Common myeloid progenitor, CD34-positive (primary cell): ENCODE measurements at regions not wholly inside any gene's neighbourhood (a gene's known extent, or its start where the extent isn't known, plus 50 kb on each side); places are given as distances from the start of the nearest gene placed in this dataset.

Experiments used
- CTCF ChIA-PET: fragments of 350-600 bp; sonication (Branson Sonifier 250); formaldehyde crosslinking; loops from one replicate; lab custom pipeline; 2021; ENCODE audit warnings: antibody characterized with exemption; lab: Charles Lee
- POLR2A ChIA-PET: fragments of 350-600 bp; sonication (Branson Sonifier 250); formaldehyde crosslinking; loops from one replicate; lab custom pipeline; 2021; ENCODE audit warnings: antibody characterized with exemption; lab: Charles Lee
- DNase-seq, 3 donors: peaks; one replicate each; pipeline versions ENCODE4 v3.0.0 to v3.0.0-alpha.2; 2013
- H3K27ac ChIP-seq, 2 experiments: 1 replicate in 1 of 2; 2 replicates in 1 of 2; pipeline ENCODE4 v1.7.0; 2013; ENCODE audit warnings: inconsistent platforms in 2 of 2, low read length in 2 of 2, mild to moderate bottlenecking in 2 of 2, low read depth in 1 of 2, moderate library complexity in 1 of 2; ENCODE audit not compliant: severe bottlenecking in 2 of 2, insufficient read depth in 1 of 2, poor library complexity in 1 of 2
- H3K27me3 ChIP-seq, 5 experiments: replicated peaks in 2 of 5; 1 replicate in 3 of 5; 2 replicates in 2 of 5; pipeline versions ENCODE4 v1.6.1 to v1.7.0; 2013; ENCODE audit warnings: low read length in 4 of 5, mild to moderate bottlenecking in 2 of 5, moderate library complexity in 2 of 5, inconsistent platforms in 1 of 5; ENCODE audit not compliant: insufficient read depth in 5 of 5, control insufficient read depth in 4 of 5
- H3K36me3 ChIP-seq, 4 experiments: 1 replicate in 2 of 4; 2 replicates in 2 of 4; pipeline versions ENCODE4 v1.6.1 to v1.7.0; 2013; ENCODE audit warnings: low read length in 3 of 4, control low read depth in 1 of 4, mild to moderate bottlenecking in 1 of 4; ENCODE audit not compliant: control insufficient read depth in 4 of 4, insufficient read depth in 4 of 4
- H3K4me1 ChIP-seq, 4 experiments: 1 replicate in 3 of 4; 2 replicates in 1 of 4; pipeline versions ENCODE4 v1.6.1 to v1.7.1; 2013; ENCODE audit warnings: low read length in 3 of 4, mild to moderate bottlenecking in 3 of 4, control low read depth in 1 of 4, inconsistent platforms in 1 of 4, moderate library complexity in 1 of 4; ENCODE audit not compliant: control insufficient read depth in 4 of 4, insufficient read depth in 4 of 4; ENCODE audit errors: control extremely low read depth in 1 of 4
- H3K4me3 ChIP-seq, 7 experiments: 1 replicate in 4 of 7; 2 replicates in 3 of 7; pipeline versions ENCODE4 v1.5.1 to v1.7.0; 2013; ENCODE audit warnings: mild to moderate bottlenecking in 7 of 7, low read length in 6 of 7, moderate library complexity in 6 of 7, inconsistent platforms in 2 of 7, low read depth in 2 of 7, control low read depth in 1 of 7; ENCODE audit not compliant: insufficient read depth in 4 of 7, control insufficient read depth in 1 of 7; ENCODE audit errors: extremely low read depth in 1 of 7
- H3K9me3 ChIP-seq, 5 experiments: 1 replicate in 4 of 5; 2 replicates in 1 of 5; pipeline versions ENCODE4 v1.6.1 to v1.7.1; 2013; ENCODE audit warnings: low read length in 4 of 5, mild to moderate bottlenecking in 2 of 5, inconsistent platforms in 1 of 5, low read depth in 1 of 5, moderate library complexity in 1 of 5; ENCODE audit not compliant: control insufficient read depth in 4 of 5, insufficient read depth in 2 of 5; ENCODE audit errors: control extremely low read depth in 1 of 5
- WGBS: methylation state at CpG from one replicate; pipeline ENCODE4 v1.1.5; 2013; ENCODE audit not compliant: insufficient coverage; 5-methylcytosine and 5-hydroxymethylcytosine counted together

GRCh38 chrX:124250835-124251437 lies 81.5 kb upstream of the TEX13D start:
- H3K27me3 ChIP-seq: no peaks in the 10 kb centered on the region
- H3K9me3 ChIP-seq: peaks cover 0 to 5% (median 3%) of the 10 kb centered on the region in 5 experiments
- peaks cover 0 to 4% (median 0%) of the 10 kb centered on the region in 4 experiments for H3K4me1 ChIP-seq
- no peaks in the 10 kb centered on the region for H3K36me3 ChIP-seq
- ChIA-PET POLR2A (no interaction called here), CTCF (no interaction called here)
- peak in 2 of 3 donors; percentile 27 to 46 for DNase-seq
- no peak overlapping the region for H3K27ac ChIP-seq
- no peak overlapping the region for H3K4me3 ChIP-seq

- ChIA-PET POLR2A (no interaction called here), CTCF (no interaction called here)
- H3K4me3 ChIP-seq: no peak overlapping the region
- H3K27ac ChIP-seq: no peak overlapping the region
- H3K9me3 ChIP-seq: no peaks in the 10 kb centered on the region
- H3K36me3 ChIP-seq: no peaks in the 10 kb centered on the region
- H3K4me1 ChIP-seq: peaks cover 0 to 4% (median 0%) of the 10 kb centered on the region in 4 experiments
- DNase-seq: no peak
- no peaks in the 10 kb centered on the region for H3K27me3 ChIP-seq
- WGBS: no CpG with 5 or more reads among the region's 1 CpG
These were observed 77.8 kb upstream of the TEX13D start for GRCh38 chrX:124254611-124255010.

GRCh38 chrX:124256216-124256615 lies 76.2 kb upstream of the TEX13D start:
- ChIA-PET CTCF (no interaction called here), POLR2A (no interaction called here)
- WGBS: 80% methylated on average over 2 of the region's 2 CpGs
- H3K36me3 ChIP-seq: no peaks in the 10 kb centered on the region
- DNase-seq: no peak
- H3K4me3 ChIP-seq: no peak overlapping the region
- H3K4me1 ChIP-seq: no peaks in the 10 kb centered on the region
- H3K27me3 ChIP-seq: no peaks in the 10 kb centered on the region
- H3K27ac ChIP-seq: no peak overlapping the region
- H3K9me3 ChIP-seq: no peaks in the 10 kb centered on the region

GRCh38 chrX:124256629-124257380 lies 75.7 kb upstream of the TEX13D start:
- ChIA-PET CTCF (no interaction called here), POLR2A (no interaction called here)
- H3K27ac ChIP-seq: no peak overlapping the region
- no peaks in the 10 kb centered on the region for H3K27me3 ChIP-seq
- no peaks in the 10 kb centered on the region for H3K4me1 ChIP-seq
- H3K9me3 ChIP-seq: no peaks in the 10 kb centered on the region
- no peaks in the 10 kb centered on the region for H3K36me3 ChIP-seq
- H3K4me3 ChIP-seq: no peak overlapping the region
- DNase-seq: no peak
- 81% methylated on average over 3 of the region's 3 CpGs for WGBS

GRCh38 chrX:124257924-124258702 lies 74.3 kb upstream of the TEX13D start:
- Histone ChIP-seq H3K27ac (no peak overlapping the region), H3K9me3 (no peaks in the 10 kb centered on the region), H3K27me3 (no peaks in the 10 kb centered on the region), H3K4me1 (no peaks in the 10 kb centered on the region), H3K36me3 (no peaks in the 10 kb centered on the region), H3K4me3 (no peak overlapping the region)
- ChIA-PET CTCF (no interaction called here), POLR2A (no interaction called here)
- DNase-seq: no peak
- 93% methylated on average over 2 of the region's 5 CpGs for WGBS

GRCh38 chrX:124260845-124261244 lies 71.6 kb upstream of the TEX13D start:
- CTCF ChIA-PET: no interaction called here
- no peak overlapping the region for H3K27ac ChIP-seq

GRCh38 chrX:124263743-124264142 lies 68.7 kb upstream of the TEX13D start:
- Histone ChIP-seq H3K4me3 (no peak overlapping the region), H3K27me3 (no peaks in the 10 kb centered on the region), H3K27ac (no peak overlapping the region), H3K9me3 (no peaks in the 10 kb centered on the region), H3K4me1 (peaks cover 0 to 2% (median 1%) of the 10 kb centered on the region in 4 experiments), H3K36me3 (no peaks in the 10 kb centered on the region)
- peak; percentile 25 to 67 (median 65) for DNase-seq
- ChIA-PET CTCF (no interaction called here), POLR2A (no interaction called here)
- WGBS: no CpG with 5 or more reads among the region's 4 CpGs

More at GRCh38 chrX:124260845-124261244, 71.6 kb upstream of the TEX13D start:
- Histone ChIP-seq H3K9me3 (no peaks in the 10 kb centered on the region), H3K36me3 (no peaks in the 10 kb centered on the region), H3K27me3 (no peaks in the 10 kb centered on the region), H3K4me1 (peaks cover 0 to 2% (median 1%) of the 10 kb centered on the region in 4 experiments), H3K4me3 (no peak overlapping the region)
- 57% methylated on average over 1 of the region's 2 CpGs for WGBS
- no peak for DNase-seq
- POLR2A ChIA-PET: no interaction called here
